Activated CD4-positive, alpha-beta memory T cell treated with anti-CD3 and anti-CD28 coated beads, Interleukin-2, amount 10 ng/mL, durations not matched to agents 7 days and 5 days (primary cell): ENCODE measurements at regions not wholly inside any gene's neighbourhood (a gene's known extent, or its start where the extent isn't known, plus 50 kb on each side); places are given as distances from the start of the nearest gene placed in this dataset.

Source experiments
- CTCF ChIA-PET: fragments of 350-600 bp; sonication (Branson Sonifier 250); formaldehyde crosslinking; loops from one replicate; lab custom pipeline; 2021; ENCODE audit warnings: antibody characterized with exemption, inconsistent platforms; lab: Charles Lee
- POLR2A ChIA-PET: fragments of 350-600 bp; sonication (Branson Sonifier 250); formaldehyde crosslinking; loops from one replicate; lab custom pipeline; 2021; ENCODE audit warnings: antibody characterized with exemption; lab: Charles Lee
- DNase-seq: peaks from one replicate; pipeline ENCODE4 v3.0.0-alpha.2; 2020
- H3K27ac Mint-ChIP-seq: one replicate; pipeline ENCODE4 v1.8.0; 2021; ENCODE audit warnings: mild to moderate bottlenecking, mixed read lengths
- H3K27me3 Mint-ChIP-seq: one replicate; pipeline ENCODE4 v1.8.0; 2021; ENCODE audit warnings: mixed read lengths
- H3K36me3 Mint-ChIP-seq: one replicate; pipeline ENCODE4 v1.8.0; 2021; ENCODE audit warnings: low read depth, mixed read lengths
- H3K4me1 Mint-ChIP-seq: one replicate; pipeline ENCODE4 v1.8.0; 2021; ENCODE audit warnings: mixed read lengths
- H3K4me3 Mint-ChIP-seq: one replicate; pipeline ENCODE4 v1.8.0; 2021; ENCODE audit warnings: mild to moderate bottlenecking, mixed read lengths
- H3K9me3 Mint-ChIP-seq: one replicate; pipeline ENCODE4 v1.8.0; 2021; ENCODE audit warnings: mixed read lengths

GRCh38 chr15:79179597-79179996 is 89.0 kb upstream of the RASGRF1 start:
- no peaks in the 10 kb centered on the region for H3K4me1 Mint-ChIP-seq
- no peak for DNase-seq
- peaks cover 19% of the 10 kb centered on the region for H3K27me3 Mint-ChIP-seq
- H3K27ac Mint-ChIP-seq, result no peak overlapping the region
- no peaks in the 10 kb centered on the region for H3K9me3 Mint-ChIP-seq
- no peaks in the 10 kb centered on the region for H3K36me3 Mint-ChIP-seq
- H3K4me3 Mint-ChIP-seq, result no peak overlapping the region
- ChIA-PET CTCF (interaction anchor here (1.0 kb wide), 1 partner anchor 152 kb away, joined by 3 read pairs; no protein-coding TSS in a partner anchor), POLR2A (no interaction called here)

GRCh38 chr15:79179108-79179561 is 88.6 kb upstream of the RASGRF1 start:
- no peak for DNase-seq
- POLR2A ChIA-PET, result no interaction called here
- Mint-ChIP-seq H3K36me3 (no peaks in the 10 kb centered on the region), H3K9me3 (no peaks in the 10 kb centered on the region), H3K27me3 (peaks cover 22% of the 10 kb centered on the region), H3K4me3 (no peak overlapping the region), H3K4me1 (no peaks in the 10 kb centered on the region), H3K27ac (no peak overlapping the region)
- CTCF ChIA-PET, result interaction anchor here (1.0 kb wide), 1 partner anchor 151 kb away, joined by 3 read pairs; no protein-coding TSS in a partner anchor

GRCh38 chr15:79178594-79178993 is 88.0 kb upstream of the RASGRF1 start:
- H3K36me3 Mint-ChIP-seq, result no peaks in the 10 kb centered on the region
- DNase-seq, result no peak
- CTCF ChIA-PET, result interaction anchor here (1.0 kb wide), 1 partner anchor 151 kb away, joined by 3 read pairs; no protein-coding TSS in a partner anchor
- H3K4me1 Mint-ChIP-seq, result no peaks in the 10 kb centered on the region
- no peak overlapping the region for H3K27ac Mint-ChIP-seq
- H3K4me3 Mint-ChIP-seq, result no peak overlapping the region
- POLR2A ChIA-PET, result no interaction called here
- peaks cover 22% of the 10 kb centered on the region for H3K27me3 Mint-ChIP-seq
- H3K9me3 Mint-ChIP-seq, result no peaks in the 10 kb centered on the region

- DNase-seq, result no peak
- POLR2A ChIA-PET, result no interaction called here
- H3K9me3 Mint-ChIP-seq, result no peaks in the 10 kb centered on the region
- no peaks in the 10 kb centered on the region for H3K4me1 Mint-ChIP-seq
- no peak overlapping the region for H3K4me3 Mint-ChIP-seq
- H3K27ac Mint-ChIP-seq, result no peak overlapping the region
- no peaks in the 10 kb centered on the region for H3K36me3 Mint-ChIP-seq
- peaks cover 17% of the 10 kb centered on the region for H3K27me3 Mint-ChIP-seq
- CTCF ChIA-PET, result interaction anchor here (0.9 kb wide), 1 partner anchor 8 kb away, joined by 3 read pairs; no protein-coding TSS in a partner anchor
Observed at GRCh38 chr15:79176151-79176550, 85.6 kb upstream of the RASGRF1 start.

GRCh38 chr15:79172801-79173460 is 82.4 kb upstream of the RASGRF1 start:
- DNase-seq, result no peak
- Mint-ChIP-seq H3K27me3 (peaks cover 20% of the 10 kb centered on the region), H3K36me3 (no peaks in the 10 kb centered on the region), H3K4me1 (no peaks in the 10 kb centered on the region), H3K27ac (no peak overlapping the region), H3K9me3 (no peaks in the 10 kb centered on the region), H3K4me3 (no peak overlapping the region)
- ChIA-PET POLR2A (no interaction called here), CTCF (interaction anchor here (1.4 kb wide), 1 partner anchor 12 kb away, joined by 8 read pairs; no protein-coding TSS in a partner anchor)

- Mint-ChIP-seq H3K27me3 (peaks cover 18% of the 10 kb centered on the region), H3K4me3 (no peak overlapping the region), H3K36me3 (no peaks in the 10 kb centered on the region), H3K4me1 (no peaks in the 10 kb centered on the region), H3K27ac (no peak overlapping the region), H3K9me3 (no peaks in the 10 kb centered on the region)
- no peak for DNase-seq
- ChIA-PET POLR2A (no interaction called here), CTCF (no interaction called here)
Observed at GRCh38 chr15:79172032-79172481, 81.5 kb upstream of the RASGRF1 start.

GRCh38 chr15:79171320-79172031 is 80.9 kb upstream of the RASGRF1 start:
- ChIA-PET CTCF (no interaction called here), POLR2A (no interaction called here)
- peaks cover 18% of the 10 kb centered on the region for H3K27me3 Mint-ChIP-seq
- DNase-seq, result no peak
- H3K4me3 Mint-ChIP-seq, result no peak overlapping the region
- no peaks in the 10 kb centered on the region for H3K36me3 Mint-ChIP-seq
- no peaks in the 10 kb centered on the region for H3K4me1 Mint-ChIP-seq
- no peak overlapping the region for H3K27ac Mint-ChIP-seq
- no peaks in the 10 kb centered on the region for H3K9me3 Mint-ChIP-seq

- no peak for DNase-seq
- CTCF ChIA-PET, result interaction anchor here (1.1 kb wide), 1 partner anchor 14 kb away, joined by 3 read pairs; no protein-coding TSS in a partner anchor
- Mint-ChIP-seq H3K36me3 (no peaks in the 10 kb centered on the region), H3K9me3 (no peaks in the 10 kb centered on the region), H3K27me3 (peaks cover 16% of the 10 kb centered on the region), H3K4me3 (no peak overlapping the region), H3K27ac (no peak overlapping the region), H3K4me1 (no peaks in the 10 kb centered on the region)
- POLR2A ChIA-PET, result no interaction called here
Observed at GRCh38 chr15:79170256-79170664, 79.7 kb upstream of the RASGRF1 start.

GRCh38 chr15:79169526-79170133 is 79.0 kb upstream of the RASGRF1 start:
- POLR2A ChIA-PET, result no interaction called here
- Mint-ChIP-seq H3K27ac (no peak overlapping the region), H3K36me3 (no peaks in the 10 kb centered on the region), H3K4me1 (no peaks in the 10 kb centered on the region), H3K4me3 (no peak overlapping the region), H3K27me3 (peaks cover 11% of the 10 kb centered on the region), H3K9me3 (no peaks in the 10 kb centered on the region)
- DNase-seq, result no peak
- CTCF ChIA-PET, result interaction anchor here (1.1 to 1.5 kb wide), 2 partner anchors 15 kb away, joined by 3 read pairs; no protein-coding TSS in a partner anchor

GRCh38 chr15:79168922-79169456 is 78.4 kb upstream of the RASGRF1 start:
- POLR2A ChIA-PET, result no interaction called here
- H3K27ac Mint-ChIP-seq, result no peak overlapping the region
- no peaks in the 10 kb centered on the region for H3K9me3 Mint-ChIP-seq
- DNase-seq, result no peak
- CTCF ChIA-PET, result interaction anchor here (1.5 kb wide), 1 partner anchor 16 kb away, joined by 3 read pairs; no protein-coding TSS in a partner anchor
- H3K36me3 Mint-ChIP-seq, result no peaks in the 10 kb centered on the region
- peaks cover 13% of the 10 kb centered on the region for H3K27me3 Mint-ChIP-seq
- H3K4me1 Mint-ChIP-seq, result no peaks in the 10 kb centered on the region
- no peak overlapping the region for H3K4me3 Mint-ChIP-seq

GRCh38 chr15:79167776-79168175 is 77.2 kb upstream of the RASGRF1 start:
- CTCF ChIA-PET, result no interaction called here
- POLR2A ChIA-PET, result no interaction called here
- DNase-seq, result no peak
- no peaks in the 10 kb centered on the region for H3K4me1 Mint-ChIP-seq
- no peak overlapping the region for H3K27ac Mint-ChIP-seq
- peaks cover 13% of the 10 kb centered on the region for H3K27me3 Mint-ChIP-seq
- H3K9me3 Mint-ChIP-seq, result no peaks in the 10 kb centered on the region
- no peaks in the 10 kb centered on the region for H3K36me3 Mint-ChIP-seq
- no peak overlapping the region for H3K4me3 Mint-ChIP-seq

- H3K36me3 Mint-ChIP-seq, result no peaks in the 10 kb centered on the region
- H3K4me3 Mint-ChIP-seq, result no peak overlapping the region
- H3K4me1 Mint-ChIP-seq, result no peaks in the 10 kb centered on the region
- H3K27me3 Mint-ChIP-seq, result peaks cover 13% of the 10 kb centered on the region
- DNase-seq, result no peak
- CTCF ChIA-PET, result no interaction called here
- H3K27ac Mint-ChIP-seq, result no peak overlapping the region
- no peaks in the 10 kb centered on the region for H3K9me3 Mint-ChIP-seq
- POLR2A ChIA-PET, result no interaction called here
Observed at GRCh38 chr15:79166311-79166955, 75.9 kb upstream of the RASGRF1 start.
